GM12878 (cell line): ENCODE measurements at regions not wholly inside any gene's neighbourhood (a gene's known extent, or its start where the extent isn't known, plus 50 kb on each side); places are given as distances from the start of the nearest gene placed in this dataset.

ENCODE experiments used
- ATAC-seq: fragments of 200-7000 bp; cut with Tn5 transposase; 3 replicates; pipeline ENCODE4 v1.9.1; 2020; ENCODE audit warnings: mild to moderate bottlenecking, moderate library complexity
- BruUV-seq: library from RNA; stranded (reverse); fragments of 400-500 nt; replicated peaks from 2 replicates; lab custom pipeline; 2021; lab: Mats Ljungman, UMichigan
- CTCF ChIA-PET: fragments of 300-600 bp; sonication (Branson Sonifier 250); formaldehyde crosslinking; extraction: SDS; loops from one replicate; lab custom pipeline; 2021; ENCODE audit warnings: inconsistent platforms; lab: Yijun Ruan, JAX
- POLR2A ChIA-PET: fragments of 350-600 bp; formaldehyde crosslinking; extraction: SDS; loops from one replicate; lab custom pipeline; 2021; ENCODE audit warnings: inconsistent platforms; lab: Charles Lee
- RAD21 ChIA-PET: fragments of 300-600 bp; sonication (Branson Sonifier 250); formaldehyde crosslinking; loops from one replicate; lab custom pipeline; 2023; ENCODE audit warnings: antibody characterized with exemption; ENCODE audit not compliant: unreplicated experiment; lab: Charles Lee
- SMC1A ChIA-PET: fragments of 300-600 bp; sonication (Branson Sonifier 250); formaldehyde crosslinking; loops from one replicate; lab custom pipeline; 2023; ENCODE audit not compliant: unreplicated experiment, uncharacterized antibody; lab: Charles Lee
- DNase-seq: peaks from one replicate; pipeline ENCODE4 v3.0.0-alpha.2; 2011; ENCODE audit warnings: low read depth, low spot score
- FAIRE-seq: peaks from 3 replicates; lab custom pipeline; 2011; peaks lifted over from hg19 to GRCh38; lab: Jason Lieb, UNC
- H2AFZ ChIP-seq: 2 replicates; pipeline ENCODE4 v1.6.0; 2011; ENCODE audit warnings: low read depth, low read length, control low read depth; ENCODE audit not compliant: control insufficient read depth
- H3K27ac ChIP-seq: 2 replicates; pipeline ENCODE4 v1.5.1; 2011; ENCODE audit warnings: control low read depth; ENCODE audit not compliant: control insufficient read depth, insufficient read depth
- H3K27me3 ChIP-seq, 2 experiments: replicated peaks in 1 of 2; 2 replicates each; pipeline versions ENCODE4 v1.6.0 to v1.6.1; 2011; ENCODE audit warnings: low read length in 1 of 2; ENCODE audit not compliant: control insufficient read depth in 2 of 2, insufficient read depth in 2 of 2
- H3K36me3 ChIP-seq, 2 experiments: 2 replicates each; pipeline ENCODE4 v1.5.1; 2011; ENCODE audit warnings: low read length in 1 of 2; ENCODE audit not compliant: control insufficient read depth in 2 of 2, insufficient read depth in 2 of 2
- H3K4me1 ChIP-seq: 2 replicates; pipeline ENCODE4 v1.6.1; 2011; ENCODE audit warnings: mild to moderate bottlenecking, low read length, moderate library complexity, mixed read lengths; ENCODE audit not compliant: control insufficient read depth, insufficient read depth
- H3K4me2 ChIP-seq: 2 replicates; pipeline ENCODE4 v1.6.0; 2011; ENCODE audit warnings: control low read depth; ENCODE audit not compliant: control insufficient read depth, insufficient read depth
- H3K4me3 ChIP-seq: fragments of 200-600 bp; sonication (generic); 2 replicates; pipeline ENCODE4 v1.5.1; 2016
- H3K79me2 ChIP-seq: 2 replicates; pipeline ENCODE4 v1.6.0; 2011; ENCODE audit warnings: low read length; ENCODE audit not compliant: control insufficient read depth, insufficient read depth
- H3K9ac ChIP-seq: 2 replicates; pipeline ENCODE4 v1.8.0; 2011; ENCODE audit warnings: low read length, control low read depth, mixed read lengths; ENCODE audit not compliant: control insufficient read depth, insufficient read depth
- H3K9me3 ChIP-seq: replicated peaks from 3 replicates; pipeline ENCODE4 v1.5.1; 2011; ENCODE audit warnings: mild to moderate bottlenecking, low read length; ENCODE audit not compliant: control insufficient read depth, insufficient read depth
- H4K20me1 ChIP-seq: 2 replicates; pipeline ENCODE4 v1.6.0; 2011; ENCODE audit not compliant: control insufficient read depth, insufficient read depth
- ATF2 ChIP-seq: IDR thresholded peaks from 2 replicates; pipeline ENCODE4 v1.6.1; 2012; ENCODE audit warnings: low read length, inconsistent platforms
- E2F4 ChIP-seq: IDR thresholded peaks from 2 replicates; pipeline ENCODE4 v1.6.1; 2012; ENCODE audit warnings: low read depth, low read length, improper control_type of control experiment
- ETV6 ChIP-seq, 2 experiments: fragments of 450-650 bp in 1 of 2; IDR thresholded peaks in 1 of 2; conservative IDR thresholded peaks in 1 of 2; 2 replicates each; pipeline ENCODE4 v1.6.1; 2014; ENCODE audit warnings: antibody characterized with exemption in 1 of 2, borderline replicate concordance in 1 of 2, low read depth in 1 of 2, mild to moderate bottlenecking in 1 of 2, moderate library complexity in 1 of 2
- EZH2 ChIP-seq: IDR thresholded peaks from 2 replicates; pipeline ENCODE4 v1.6.1; 2012; ENCODE audit warnings: low read depth, mild to moderate bottlenecking, control low read depth, inconsistent platforms, low read length, borderline replicate concordance; ENCODE audit not compliant: control insufficient read depth
- KLF5 ChIP-seq: fragments of 450-650 bp; IDR thresholded peaks from 2 replicates; pipeline ENCODE4 v1.6.1; 2014; ENCODE audit warnings: mild to moderate bottlenecking; ENCODE audit not compliant: partially characterized antibody
- MEF2A ChIP-seq: IDR thresholded peaks from 2 replicates; pipeline ENCODE4 v1.6.1; 2011; ENCODE audit warnings: low read depth, mild to moderate bottlenecking, low read length, moderate library complexity; ENCODE audit not compliant: insufficient read depth
- RUNX3 ChIP-seq: IDR thresholded peaks from 2 replicates; pipeline ENCODE4 v1.6.1; 2012; ENCODE audit warnings: low read length, inconsistent platforms
- SPI1 ChIP-seq: IDR thresholded peaks from 2 replicates; pipeline ENCODE4 v1.6.1; 2011; ENCODE audit warnings: low read depth, mild to moderate bottlenecking, low read length, moderate library complexity, borderline replicate concordance; ENCODE audit not compliant: insufficient read depth
- TCF3 ChIP-seq: IDR thresholded peaks from 2 replicates; pipeline ENCODE4 v1.6.1; 2012; ENCODE audit warnings: low read depth, mild to moderate bottlenecking, low read length, borderline replicate concordance; ENCODE audit not compliant: insufficient read depth
- ZNF274 ChIP-seq: IDR thresholded peaks from one replicate; pipeline ENCODE4 v1.8.0; 2011; ENCODE audit not compliant: insufficient read length, insufficient read depth
- WGBS: methylation state at CpG from one replicate; pipeline ENCODE4 v1.1.6; 2016; ENCODE audit warnings: low lambda C conversion rate; ENCODE audit not compliant: insufficient replicate concordance, insufficient coverage; ENCODE audit errors: missing lambda C conversion rate; 5-methylcytosine and 5-hydroxymethylcytosine counted together
- in situ Hi-C: fragments of 300-500 bp; cut with MboI; formaldehyde crosslinking; loops from 9 replicates; pipeline ENCODE4 v1.14.3; 2018; ENCODE audit warnings: mixed read lengths
- intact Hi-C: fragments of 100-400 bp; cut with micrococcal nuclease; formaldehyde crosslinking; loops from one replicate; pipeline ENCODE4 v1.14.2; 2022; ENCODE audit not compliant: unreplicated experiment

GRCh38 chr2:23146011-23146410 is 239.0 kb upstream of the KLHL29 start:
- no peak for FAIRE-seq
- RAD21 ChIA-PET = no interaction called here

More at GRCh38 chr2:23146011-23146410, 239.0 kb upstream of the KLHL29 start:
- Histone ChIP-seq H3K4me3 (no peak overlapping the region), H2AFZ (no peak overlapping the region), H3K9ac (no peak overlapping the region), H3K79me2 (no peaks in the 10 kb centered on the region), H3K4me2 (no peak overlapping the region), H3K9me3 (no peaks in the 10 kb centered on the region), H3K36me3 (no peaks in the 10 kb centered on the region), H3K4me1 (no peaks in the 10 kb centered on the region), H3K27ac (no peak overlapping the region), H3K27me3 (peaks cover 0 to 1% of the 10 kb centered on the region in 2 experiments; a peak in 3 of 4 replicates), H4K20me1 (no peaks in the 10 kb centered on the region)
- ChIA-PET POLR2A (no interaction called here), SMC1A (no interaction called here), CTCF (no interaction called here)
- BruUV-seq = no TSS peak
- ATAC-seq = no peak
- in situ Hi-C loops = no loop called here
- TF ChIP-seq RUNX3 (no peak), ZNF274 (no peak), EZH2 (no peak), TCF3 (no peak), ATF2 (no peak), SPI1 (no peak), E2F4 (no peak), ETV6 (conservative IDR thresholded peaks at IDR 0.05 in 1 of 2, IDR thresholded peaks at IDR 0.05 in 1 of 2; ENCODE audit: borderline replicate concordance in 1 of 2, low read depth in 1 of 2) (no peak), MEF2A (no peak), KLF5 (no peak)
- TF ChIP-seq, all 136 proteins: peak for 0
- intact Hi-C loops = no loop called here
- WGBS = 41% methylated on average over 2 of the region's 2 CpGs
- DNase-seq = no peak
